Activated CD4-positive, alpha-beta T cell treated with anti-CD3 and anti-CD28 coated beads, Interleukin-2, amount 10 ng/mL, durations not matched to agents 7 days and 5 days (primary cell): ENCODE measurements at regions not wholly inside any gene's neighbourhood (a gene's known extent, or its start where the extent isn't known, plus 50 kb on each side); places are given as distances from the start of the nearest gene placed in this dataset.
A peak's percentile ranks its signal among the peaks of the same experiment; 100 is the strongest.

Experiments used
- CTCF ChIA-PET: fragments of 350-600 bp; sonication (Branson Sonifier 250); formaldehyde crosslinking; loops from one replicate; lab custom pipeline; 2021; ENCODE audit warnings: antibody characterized with exemption; lab: Charles Lee
- POLR2A ChIA-PET: fragments of 350-600 bp; sonication (Branson Sonifier 250); formaldehyde crosslinking; loops from one replicate; lab custom pipeline; 2021; ENCODE audit warnings: antibody characterized with exemption; lab: Charles Lee
- DNase-seq: peaks from one replicate; pipeline ENCODE4 v3.0.0-alpha.2; 2020
- H3K27ac Mint-ChIP-seq: one replicate; pipeline ENCODE4 v1.8.0; 2021; ENCODE audit warnings: mild to moderate bottlenecking, moderate library complexity, mixed read lengths
- H3K27me3 Mint-ChIP-seq: one replicate; pipeline ENCODE4 v1.8.0; 2021; ENCODE audit warnings: mixed read lengths
- H3K36me3 Mint-ChIP-seq: one replicate; pipeline ENCODE4 v1.8.0; 2021; ENCODE audit warnings: low read depth, mixed read lengths
- H3K4me1 Mint-ChIP-seq: one replicate; pipeline ENCODE4 v1.8.0; 2021; ENCODE audit warnings: mixed read lengths
- H3K4me3 Mint-ChIP-seq: one replicate; pipeline ENCODE4 v1.8.0; 2021; ENCODE audit warnings: mild to moderate bottlenecking, moderate library complexity, mixed read lengths
- H3K9me3 Mint-ChIP-seq: one replicate; pipeline ENCODE4 v1.8.0; 2021; ENCODE audit warnings: mixed read lengths

DNA sequence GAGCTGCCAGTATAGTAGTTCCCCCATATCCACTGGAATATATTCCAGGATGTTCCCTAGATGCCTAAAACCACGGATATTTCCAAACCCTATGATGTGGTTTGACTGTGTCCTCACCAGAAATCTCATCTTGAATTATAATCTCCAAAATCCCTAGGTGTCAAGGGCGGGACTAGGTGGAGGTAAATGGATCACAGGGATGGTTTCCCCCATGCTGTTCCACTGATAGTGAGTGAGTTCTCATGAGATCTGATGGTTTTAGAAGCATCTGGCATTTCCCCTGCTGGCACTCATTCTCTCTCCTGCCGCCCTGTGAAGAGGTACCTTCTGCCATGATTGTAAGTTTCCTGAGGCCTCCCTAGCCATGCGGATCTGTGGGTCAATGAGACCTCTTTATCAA is 168.6 kb downstream of the MAF start:
- H3K27ac Mint-ChIP-seq, result no peak overlapping the region
- CTCF ChIA-PET, result no interaction called here
- no peaks in the 10 kb centered on the region for H3K36me3 Mint-ChIP-seq
- H3K9me3 Mint-ChIP-seq, result peaks cover 6% of the 10 kb centered on the region
- peaks cover 4% of the 10 kb centered on the region for H3K27me3 Mint-ChIP-seq
- DNase-seq, result no peak
- no peak overlapping the region for H3K4me3 Mint-ChIP-seq
- H3K4me1 Mint-ChIP-seq, result no peaks in the 10 kb centered on the region
- POLR2A ChIA-PET, result no interaction called here

DNA sequence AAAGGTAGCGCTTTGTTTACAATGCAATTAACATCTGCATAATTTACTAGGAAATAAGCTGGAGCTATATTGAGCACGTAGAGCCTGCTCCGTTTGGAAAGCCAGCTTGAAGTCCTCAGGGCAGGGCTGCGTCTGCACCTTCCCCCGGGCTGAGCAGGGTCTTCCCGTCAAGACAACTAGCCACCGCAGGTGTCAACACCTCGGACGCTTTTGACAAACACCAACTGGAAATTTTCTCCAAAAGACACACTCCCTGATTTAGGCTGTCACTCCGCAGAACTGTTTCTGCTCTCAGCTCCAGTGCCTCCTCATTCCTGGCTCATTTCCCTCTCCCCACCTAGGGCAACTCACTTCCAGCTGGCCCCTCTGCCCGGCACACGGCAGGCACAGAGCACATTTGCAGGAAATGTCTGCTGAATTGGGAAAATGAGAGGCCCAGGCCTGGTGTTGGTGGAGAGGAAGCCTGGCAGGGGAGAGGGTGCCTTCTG is 170.3 kb downstream of the MAF start:
- POLR2A ChIA-PET, result no interaction called here
- peaks cover 6% of the 10 kb centered on the region for H3K9me3 Mint-ChIP-seq

DNA sequence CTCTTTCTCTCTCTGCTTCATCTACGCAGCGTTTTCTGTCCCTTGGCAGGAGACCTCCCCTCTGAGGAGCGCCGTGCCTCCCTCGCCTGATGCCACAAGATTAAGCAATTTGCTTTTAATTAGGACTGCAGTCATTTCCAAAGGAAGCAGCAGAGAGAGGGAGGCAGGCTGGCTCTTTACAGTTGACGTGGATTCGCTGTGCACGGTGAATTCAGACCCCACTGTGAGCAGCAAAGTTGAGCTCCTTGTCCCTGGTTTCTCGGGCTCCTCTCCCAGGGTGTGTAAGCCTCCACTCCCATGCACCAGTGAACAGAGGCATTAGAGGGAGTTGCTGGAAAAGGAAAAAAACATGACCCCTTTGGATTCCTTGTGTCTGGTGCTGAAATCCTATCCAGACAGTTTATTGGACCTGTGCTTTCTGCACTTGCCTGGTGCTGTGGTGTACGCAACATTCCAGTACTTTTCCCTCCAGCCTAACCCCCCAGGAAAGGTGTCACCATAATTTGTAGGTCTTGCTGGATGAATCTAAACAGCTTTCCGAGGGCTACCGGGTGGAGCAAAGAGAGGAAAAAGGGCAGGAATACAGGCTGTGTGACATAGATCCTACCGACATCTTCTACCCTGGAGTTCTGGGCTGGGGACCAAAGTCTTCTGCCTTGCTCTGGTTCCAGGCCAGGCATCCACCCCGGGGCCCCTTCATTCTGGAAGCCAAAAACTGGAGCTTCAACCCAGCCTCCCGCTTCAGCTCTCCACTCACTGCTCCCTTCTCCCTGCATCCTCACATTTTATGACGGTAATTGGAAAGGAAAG is 171.0 kb downstream of the MAF start:
- Mint-ChIP-seq H3K27me3 (peaks cover 4% of the 10 kb centered on the region), H3K27ac (no peak overlapping the region), H3K9me3 (peaks cover 6% of the 10 kb centered on the region), H3K4me3 (no peak overlapping the region), H3K4me1 (no peaks in the 10 kb centered on the region), H3K36me3 (no peaks in the 10 kb centered on the region)
- CTCF ChIA-PET, result no interaction called here
- POLR2A ChIA-PET, result no interaction called here
- DNase-seq, result no peak

More for the DNA sequence above, 170.3 kb downstream of the MAF start:
- H3K27me3 Mint-ChIP-seq, result peaks cover 4% of the 10 kb centered on the region
- CTCF ChIA-PET, result no interaction called here
- H3K27ac Mint-ChIP-seq, result no peak overlapping the region
- H3K4me3 Mint-ChIP-seq, result no peak overlapping the region
- H3K4me1 Mint-ChIP-seq, result no peaks in the 10 kb centered on the region
- no peaks in the 10 kb centered on the region for H3K36me3 Mint-ChIP-seq
- DNase-seq, result no peak

DNA sequence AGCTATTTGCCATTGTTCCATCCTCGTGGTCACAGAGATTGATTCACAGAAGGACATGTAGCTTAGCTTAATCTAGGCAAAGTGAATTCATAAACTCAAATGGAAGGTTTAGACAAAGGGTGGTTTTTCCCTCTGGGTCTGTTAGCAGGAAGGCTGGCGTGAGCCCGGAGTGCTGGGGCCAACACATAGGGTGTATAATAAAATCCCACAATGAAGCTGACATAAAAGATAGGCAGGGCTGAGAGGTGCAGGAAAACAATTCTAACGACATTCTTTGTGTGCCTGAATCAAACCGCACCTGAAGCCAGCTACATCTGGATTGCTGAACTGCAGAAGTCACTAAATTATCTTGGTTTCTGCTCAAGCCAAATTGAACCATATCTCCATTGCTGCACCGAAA is 173.9 kb downstream of the MAF start:
- H3K4me3 Mint-ChIP-seq, result no peak overlapping the region
- peaks cover 2% of the 10 kb centered on the region for H3K9me3 Mint-ChIP-seq
- no peaks in the 10 kb centered on the region for H3K36me3 Mint-ChIP-seq
- ChIA-PET POLR2A (no interaction called here), CTCF (interaction anchor here (0.7 to 1.4 kb wide), 3 partner anchors 12 to 456 kb away, joined by 4 read pairs; no protein-coding TSS in a partner anchor)
- no peaks in the 10 kb centered on the region for H3K27me3 Mint-ChIP-seq
- DNase-seq, result no peak
- no peak overlapping the region for H3K27ac Mint-ChIP-seq
- H3K4me1 Mint-ChIP-seq, result no peaks in the 10 kb centered on the region

DNA sequence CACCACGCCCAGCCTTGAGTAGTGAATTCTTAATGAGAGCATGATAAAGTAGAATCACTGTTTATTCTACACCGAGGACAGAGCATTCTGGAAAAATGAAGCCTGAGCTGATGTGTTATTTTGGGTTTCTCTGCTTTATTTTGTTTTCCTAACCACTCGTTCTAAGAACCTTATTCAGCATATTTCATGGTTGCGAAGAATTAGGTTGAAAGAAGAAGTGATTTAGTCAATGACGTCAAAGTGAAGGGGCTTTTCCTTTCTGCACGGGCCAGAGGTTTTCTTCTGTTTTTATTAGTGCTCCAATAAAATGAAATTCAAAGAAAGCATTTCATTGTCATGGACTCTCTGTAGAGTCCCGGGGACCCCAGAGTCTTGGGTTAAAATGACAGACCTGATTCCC is 178.5 kb downstream of the MAF start:
- CTCF ChIA-PET, result no interaction called here
- no peaks in the 10 kb centered on the region for H3K9me3 Mint-ChIP-seq
- POLR2A ChIA-PET, result no interaction called here
- no peaks in the 10 kb centered on the region for H3K27me3 Mint-ChIP-seq
- peaks cover 5% of the 10 kb centered on the region for H3K4me1 Mint-ChIP-seq
- no peak overlapping the region for H3K27ac Mint-ChIP-seq
- H3K4me3 Mint-ChIP-seq, result no peak overlapping the region
- no peak for DNase-seq
- no peaks in the 10 kb centered on the region for H3K36me3 Mint-ChIP-seq

DNA sequence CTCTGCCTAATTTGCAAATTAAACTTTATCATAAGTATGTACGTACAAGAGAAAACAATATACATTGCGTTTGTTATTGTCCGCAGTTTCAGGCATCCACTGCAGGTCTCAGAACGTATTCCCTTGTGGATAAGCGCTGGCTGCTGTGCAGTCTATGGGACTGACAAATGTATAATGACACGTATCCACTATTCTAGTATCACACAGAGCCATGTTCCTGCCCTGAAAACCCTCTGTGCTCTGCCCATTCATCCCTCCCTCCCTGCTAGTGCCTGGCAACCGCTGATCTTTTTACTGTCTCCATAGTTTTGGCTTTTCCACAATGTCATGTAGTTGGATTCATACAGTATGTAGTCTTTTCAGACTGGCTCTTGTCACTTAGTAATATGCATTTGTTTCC is 179.4 kb downstream of the MAF start:
- ChIA-PET CTCF (no interaction called here), POLR2A (no interaction called here)

DNA sequence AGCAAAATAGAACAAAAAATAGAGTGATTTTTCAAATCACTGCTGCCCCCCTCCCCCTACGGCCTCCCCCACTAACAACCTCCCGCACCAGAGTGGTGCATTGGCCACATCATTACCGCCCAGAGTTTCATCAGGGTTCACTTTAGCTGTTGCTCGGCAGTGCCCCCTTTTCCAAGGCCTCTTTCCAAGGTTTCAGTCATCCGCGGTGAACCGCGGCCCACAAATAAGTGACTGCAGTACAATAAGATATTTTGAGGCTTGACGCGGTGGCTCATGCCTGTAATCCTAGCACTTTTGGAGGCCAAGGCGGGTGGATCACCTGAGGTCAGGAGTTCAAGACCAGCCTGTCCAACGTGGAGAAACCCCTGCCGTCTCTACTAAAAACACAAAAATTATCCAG is 180.0 kb downstream of the MAF start:
- no peak overlapping the region for H3K27ac Mint-ChIP-seq
- POLR2A ChIA-PET, result no interaction called here
- no peaks in the 10 kb centered on the region for H3K9me3 Mint-ChIP-seq
- peaks cover 20% of the 10 kb centered on the region for H3K4me1 Mint-ChIP-seq
- no peak overlapping the region for H3K4me3 Mint-ChIP-seq
- H3K27me3 Mint-ChIP-seq, result no peaks in the 10 kb centered on the region
- CTCF ChIA-PET, result no interaction called here
- H3K36me3 Mint-ChIP-seq, result no peaks in the 10 kb centered on the region
- DNase-seq, result no peak

More for the DNA sequence above, 179.4 kb downstream of the MAF start:
- no peak for DNase-seq
- no peaks in the 10 kb centered on the region for H3K9me3 Mint-ChIP-seq
- no peaks in the 10 kb centered on the region for H3K36me3 Mint-ChIP-seq
- no peak overlapping the region for H3K4me3 Mint-ChIP-seq
- H3K4me1 Mint-ChIP-seq, result peaks cover 14% of the 10 kb centered on the region
- no peak overlapping the region for H3K27ac Mint-ChIP-seq
- no peaks in the 10 kb centered on the region for H3K27me3 Mint-ChIP-seq

DNA sequence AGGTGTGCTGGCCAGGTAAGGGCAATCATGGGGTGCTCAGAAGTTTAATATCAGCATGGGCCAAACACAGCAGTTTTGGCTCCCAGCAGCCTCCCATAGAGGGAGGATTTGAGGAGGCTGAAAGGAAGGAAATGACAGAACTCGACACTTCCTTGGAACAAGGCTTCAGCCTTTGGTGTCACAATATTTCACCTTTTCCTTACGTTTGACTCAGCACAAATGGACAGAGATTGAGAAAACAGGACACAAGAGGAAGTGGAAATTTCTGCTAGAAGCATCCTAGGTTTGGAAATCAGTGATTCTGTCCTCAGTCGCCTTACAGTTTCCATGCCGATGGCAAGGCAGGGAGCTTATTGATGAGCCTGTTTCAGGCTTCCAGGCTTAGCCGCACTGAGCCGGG is 181.4 kb downstream of the MAF start:
- H3K27ac Mint-ChIP-seq, result no peak overlapping the region
- H3K36me3 Mint-ChIP-seq, result no peaks in the 10 kb centered on the region
- no peak for DNase-seq
- H3K4me3 Mint-ChIP-seq, result no peak overlapping the region
- H3K9me3 Mint-ChIP-seq, result peaks cover 4% of the 10 kb centered on the region
- ChIA-PET POLR2A (no interaction called here), CTCF (no interaction called here)
- H3K4me1 Mint-ChIP-seq, result peaks cover 26% of the 10 kb centered on the region
- H3K27me3 Mint-ChIP-seq, result no peaks in the 10 kb centered on the region

DNA sequence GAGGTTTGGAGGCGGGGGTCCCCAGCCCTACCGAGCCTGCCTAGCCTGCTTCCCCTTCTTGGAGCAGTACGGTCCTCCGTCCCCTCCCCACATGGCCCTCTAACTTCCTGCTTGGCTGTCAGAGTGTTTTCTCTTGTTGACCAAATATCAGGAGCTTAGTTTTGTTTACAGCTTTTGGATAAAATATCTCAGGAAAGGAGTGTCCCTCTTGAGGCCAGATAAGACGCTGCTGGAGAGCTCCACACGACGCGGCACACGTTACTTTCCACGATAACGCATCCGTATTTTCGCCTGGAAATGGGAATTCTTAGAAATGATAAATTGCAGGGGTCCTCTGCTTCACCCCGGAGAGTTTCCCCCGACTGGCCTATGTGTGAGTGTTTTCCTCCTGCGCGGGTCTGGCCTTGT is 182.9 kb downstream of the MAF start:
- no peak for DNase-seq
- H3K9me3 Mint-ChIP-seq, result peaks cover 6% of the 10 kb centered on the region
- no peak overlapping the region for H3K4me3 Mint-ChIP-seq
- H3K27me3 Mint-ChIP-seq, result no peaks in the 10 kb centered on the region
- no peaks in the 10 kb centered on the region for H3K36me3 Mint-ChIP-seq
- H3K4me1 Mint-ChIP-seq, result peaks cover 30% of the 10 kb centered on the region
- ChIA-PET POLR2A (no interaction called here), CTCF (no interaction called here)
- no peak overlapping the region for H3K27ac Mint-ChIP-seq

DNA sequence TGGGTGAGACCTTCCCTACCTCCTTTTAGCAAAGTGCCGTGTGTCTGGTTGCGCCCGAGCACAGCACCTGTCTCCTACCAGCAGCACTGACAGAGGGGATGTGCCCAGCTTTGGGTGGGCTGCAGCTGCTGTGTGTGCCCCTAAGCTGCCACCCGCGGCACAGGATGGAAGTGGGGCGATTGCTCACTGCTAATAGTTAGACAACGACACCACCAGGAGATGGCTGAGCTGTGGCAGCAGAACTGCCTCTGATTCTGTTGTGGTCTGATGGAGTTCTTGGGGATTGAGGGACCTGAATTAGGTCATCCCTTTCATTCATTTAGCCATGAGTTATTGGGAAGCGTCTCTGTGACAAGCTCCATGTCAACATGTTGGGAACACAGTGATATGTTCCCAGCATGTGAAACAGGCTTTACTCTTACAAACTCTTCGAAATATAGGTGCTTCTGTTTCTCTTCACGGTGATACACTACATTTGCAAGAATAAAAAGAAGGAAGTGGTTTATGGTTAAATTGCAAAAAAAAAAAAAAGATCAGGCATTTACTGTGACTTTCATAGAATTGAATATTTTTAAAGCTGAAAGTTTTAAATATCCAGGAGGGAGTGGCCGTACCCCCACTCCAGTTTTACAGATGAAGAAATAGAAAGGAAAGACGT is 184.4 kb downstream of the MAF start:
- CTCF ChIA-PET, result interaction anchor here (0.5 to 1.4 kb wide), 6 partner anchors 15 to 498 kb away, joined by 3 to 4 read pairs (median 4); partner anchors contain the start of gene MAF
- Mint-ChIP-seq H3K27me3 (no peaks in the 10 kb centered on the region), H3K36me3 (no peaks in the 10 kb centered on the region), H3K4me3 (peak overlapping the region; percentile 7), H3K9me3 (peaks cover 6% of the 10 kb centered on the region), H3K4me1 (peaks cover 36% of the 10 kb centered on the region), H3K27ac (peak overlapping the region; percentile 55)
- POLR2A ChIA-PET, result no interaction called here
- DNase-seq, result peak; percentile 23

DNA sequence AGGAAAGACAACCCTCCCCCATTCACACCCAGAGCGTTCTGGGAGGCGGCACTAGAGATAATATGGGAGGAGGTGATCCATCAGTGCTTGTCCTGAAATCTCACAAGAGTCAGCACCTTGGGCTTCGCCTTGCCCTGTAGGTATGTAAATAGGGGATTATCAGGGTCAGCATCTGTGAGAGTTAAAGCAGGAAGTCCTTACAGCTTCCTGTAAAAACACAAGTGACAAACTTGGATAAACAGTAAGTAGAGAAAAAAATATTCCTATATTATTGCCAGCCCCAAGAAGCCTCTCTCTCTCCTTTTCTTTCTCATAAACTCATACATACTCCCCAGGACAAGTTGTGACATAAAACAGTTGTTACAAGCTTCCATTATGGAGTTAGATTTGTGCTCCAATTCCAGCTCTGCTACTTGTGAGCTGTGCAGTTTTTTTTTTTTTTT is 187.7 kb downstream of the MAF start:
- H3K36me3 Mint-ChIP-seq, result no peaks in the 10 kb centered on the region
- H3K27me3 Mint-ChIP-seq, result no peaks in the 10 kb centered on the region
- peaks cover 36% of the 10 kb centered on the region for H3K4me1 Mint-ChIP-seq
- H3K27ac Mint-ChIP-seq, result no peak overlapping the region
- peaks cover 6% of the 10 kb centered on the region for H3K9me3 Mint-ChIP-seq
- CTCF ChIA-PET, result no interaction called here
- no peak for DNase-seq
- H3K4me3 Mint-ChIP-seq, result no peak overlapping the region
- POLR2A ChIA-PET, result no interaction called here

DNA sequence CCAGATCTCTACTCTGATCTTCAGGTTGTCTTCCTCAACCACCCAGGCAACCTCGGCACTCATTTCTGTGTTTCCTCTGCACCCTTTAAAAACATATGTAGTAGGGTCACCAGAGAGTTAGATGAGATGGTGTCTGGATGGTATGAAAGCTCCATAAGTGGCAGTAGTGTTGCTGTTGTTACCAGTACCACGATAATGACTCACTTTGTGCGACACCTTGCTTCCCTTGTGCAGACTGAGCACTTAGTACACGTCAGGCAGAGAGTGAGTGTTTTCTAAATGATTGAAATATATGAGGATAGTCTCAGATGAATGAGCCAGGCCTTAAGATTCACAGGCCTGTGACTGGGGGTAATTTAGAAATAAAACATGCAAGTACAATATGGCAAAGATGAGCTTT is 188.7 kb downstream of the MAF start:
- Mint-ChIP-seq H3K27me3 (no peaks in the 10 kb centered on the region), H3K36me3 (no peaks in the 10 kb centered on the region), H3K4me3 (no peak overlapping the region), H3K9me3 (peaks cover 6% of the 10 kb centered on the region), H3K27ac (no peak overlapping the region), H3K4me1 (peaks cover 29% of the 10 kb centered on the region)
- no peak for DNase-seq
- ChIA-PET POLR2A (interaction anchor here (0.6 kb wide), 1 partner anchor 496 kb away, joined by 3 read pairs; no protein-coding TSS in a partner anchor), CTCF (interaction anchor here (0.5 to 1.2 kb wide), 2 partner anchors 14 to 519 kb away, joined by 3 to 4 read pairs; no protein-coding TSS in a partner anchor)

DNA sequence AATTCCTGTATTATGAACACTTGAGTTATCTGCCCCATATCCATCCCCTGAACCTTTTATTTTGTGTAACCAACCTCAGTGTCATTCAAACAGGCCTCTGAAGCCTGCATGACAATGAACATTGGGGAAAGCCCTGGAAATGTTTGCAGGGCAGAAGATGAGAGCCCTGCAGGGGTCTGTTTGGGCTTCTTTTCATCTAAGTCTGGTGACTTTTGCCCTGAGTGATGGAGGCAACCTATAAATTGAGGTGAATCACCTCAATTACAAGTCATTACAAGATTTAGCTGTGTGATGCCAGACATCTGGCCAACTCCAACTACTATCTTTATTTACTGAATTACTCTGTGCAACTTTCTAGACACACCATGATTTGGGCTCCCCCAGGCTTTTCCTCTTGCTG is 189.2 kb downstream of the MAF start:
- Mint-ChIP-seq H3K9me3 (peaks cover 6% of the 10 kb centered on the region), H3K4me3 (no peak overlapping the region), H3K4me1 (peaks cover 25% of the 10 kb centered on the region), H3K27me3 (no peaks in the 10 kb centered on the region), H3K36me3 (no peaks in the 10 kb centered on the region), H3K27ac (no peak overlapping the region)
- ChIA-PET CTCF (interaction anchor here (1.2 kb wide), 1 partner anchor 14 kb away, joined by 4 read pairs; no protein-coding TSS in a partner anchor), POLR2A (no interaction called here)
- no peak for DNase-seq
